VCaP (cell line): ENCODE measurements at regions not wholly inside any gene's neighbourhood (a gene's known extent, or its start where the extent isn't known, plus 50 kb on each side); places are given as distances from the start of the nearest gene placed in this dataset.
"Not testable (repeated sequence)": the region's sequence is repeated elsewhere in the genome, so short reads cannot be mapped to it uniquely, and the experiment has no call there.

Experiments
- H3K27ac ChIP-seq: fragments of 450-650 bp; 2 replicates; pipeline ENCODE4 v1.5.1; 2017
- CTCF ChIP-seq: fragments of 450-650 bp; conservative IDR thresholded peaks from 2 replicates; pipeline ENCODE4 v1.5.1; 2017; ENCODE audit warnings: mild to moderate bottlenecking, moderate library complexity

DNA sequence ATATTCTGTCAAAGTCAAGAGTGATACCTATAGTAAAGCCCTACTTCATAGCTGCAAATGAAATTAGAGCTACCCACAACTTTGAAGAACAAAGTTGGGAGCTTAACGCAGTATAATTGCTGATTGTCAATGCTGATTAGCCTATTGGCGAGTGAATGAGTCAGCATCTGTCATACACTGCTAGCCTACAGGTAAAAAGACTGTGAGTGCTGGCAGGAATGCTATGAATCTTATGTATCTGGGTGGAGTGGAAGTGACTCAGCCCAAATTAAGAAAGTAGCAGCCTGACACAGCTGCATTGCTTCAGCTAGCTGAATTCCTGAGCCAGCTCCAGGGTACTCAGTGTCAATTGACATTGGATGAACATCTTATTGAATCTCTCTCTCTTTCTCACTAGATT is 179.4 kb upstream of the DCC start:
- H3K27ac ChIP-seq, result no peak overlapping the region
- TF ChIP-seq CTCF, result no peak

- no peak overlapping the region for H3K27ac ChIP-seq
- no peak for TF ChIP-seq CTCF
Observed at GRCh38 chr18:52163478-52163877, 176.5 kb upstream of the DCC start.

DNA sequence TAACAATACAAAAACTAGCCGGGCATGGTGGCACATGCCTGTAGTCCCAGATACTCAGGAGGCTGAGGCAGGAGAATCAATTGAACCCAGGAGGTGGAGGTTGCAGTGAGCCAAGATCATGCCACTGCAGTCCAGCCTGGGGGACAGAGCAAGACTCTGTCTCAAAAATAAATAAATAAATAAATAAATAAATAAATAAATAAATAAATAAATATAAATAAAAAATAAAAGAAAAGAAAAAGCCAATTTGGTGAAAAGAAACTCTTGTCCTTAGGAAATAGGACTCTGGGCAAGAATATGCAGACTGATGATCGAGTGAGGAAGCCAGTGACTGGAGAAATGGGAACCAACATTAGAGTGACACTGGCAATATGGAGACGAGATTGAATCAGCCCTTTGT is 171.9 kb upstream of the DCC start:
- H3K27ac ChIP-seq, result not testable (repeated sequence)

- TF ChIP-seq CTCF, result no peak
- H3K27ac ChIP-seq, result no peak overlapping the region
Observed at GRCh38 chr18:52174220-52174619, 165.8 kb upstream of the DCC start.

DNA sequence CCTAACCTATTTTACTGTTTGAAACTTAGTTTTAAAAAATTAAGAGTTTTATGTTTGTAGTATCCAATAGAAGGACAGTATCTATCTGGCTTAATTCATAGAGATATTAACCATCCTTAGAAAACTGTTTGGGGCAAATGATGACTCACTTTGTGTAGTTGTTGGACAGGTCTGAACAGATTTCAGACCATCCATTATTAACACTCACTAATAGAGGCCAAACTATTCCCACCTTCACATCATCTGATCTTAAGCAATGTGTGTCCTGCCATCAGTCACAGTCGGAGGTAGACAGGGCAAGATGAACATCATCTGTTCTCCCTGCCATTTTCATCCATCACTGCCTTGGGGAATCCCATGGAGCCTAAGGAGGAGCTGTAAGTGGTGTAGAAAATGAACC is 164.6 kb upstream of the DCC start:
- TF ChIP-seq CTCF, result no peak
- no peak overlapping the region for H3K27ac ChIP-seq

GRCh38 chr18:52183107-52183506 is 156.9 kb upstream of the DCC start:
- TF ChIP-seq CTCF, result no peak
- H3K27ac ChIP-seq, result no peak overlapping the region

DNA sequence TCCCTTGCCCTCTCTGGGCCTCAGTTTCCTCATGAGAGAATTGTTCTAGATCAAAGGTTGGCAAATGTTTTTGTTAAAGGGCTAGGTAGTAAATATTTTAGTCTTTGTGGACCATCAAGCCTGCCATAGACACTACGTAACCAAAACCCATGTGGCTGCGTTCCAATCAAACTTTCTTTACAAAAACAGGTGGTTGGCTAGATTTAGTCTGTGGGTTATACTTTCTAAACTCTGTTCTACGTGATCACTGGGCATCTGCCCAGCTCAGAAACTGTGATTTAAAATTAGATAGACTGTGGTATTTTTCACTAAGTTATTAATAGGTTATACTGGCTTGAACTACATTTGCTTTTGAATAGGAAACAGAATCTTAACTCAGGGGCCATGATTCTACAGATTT is 149.8 kb upstream of the DCC start:
- no peak for TF ChIP-seq CTCF
- no peak overlapping the region for H3K27ac ChIP-seq

GRCh38 chr18:52190631-52191030 is 149.4 kb upstream of the DCC start:
- TF ChIP-seq CTCF, result no peak
- no peak overlapping the region for H3K27ac ChIP-seq
